Parathyroid adenoma (tissue), 2 donors: ENCODE measurements at regions not wholly inside any gene's neighbourhood (a gene's known extent, or its start where the extent isn't known, plus 50 kb on each side); places are given as distances from the start of the nearest gene placed in this dataset.

Experiments used
- H2AFZ ChIP-seq: fragments of 300-600 bp; sonication (generic); one replicate; pipeline ENCODE4 v1.7.0; 2017; ENCODE audit warnings: antibody characterized with exemption, mild to moderate bottlenecking
- H3K27ac ChIP-seq: fragments of 300-600 bp; sonication (generic); one replicate; pipeline ENCODE4 v1.7.0; 2017
- H3K27me3 ChIP-seq: fragments of 300-600 bp; sonication (generic); one replicate; pipeline ENCODE4 v1.7.0; 2017; ENCODE audit warnings: low read length; ENCODE audit not compliant: control insufficient read depth, insufficient read depth
- H3K36me3 ChIP-seq: fragments of 300-600 bp; sonication (generic); one replicate; pipeline ENCODE4 v1.7.0; 2017; ENCODE audit warnings: low read length; ENCODE audit not compliant: control insufficient read depth, insufficient read depth
- H3K4me1 ChIP-seq: fragments of 300-600 bp; sonication (generic); one replicate; pipeline ENCODE4 v1.7.0; 2017; ENCODE audit warnings: control low read depth
- H3K4me2 ChIP-seq: fragments of 300-600 bp; sonication (generic); one replicate; pipeline ENCODE4 v1.7.0; 2017; ENCODE audit warnings: low read length
- H3K4me3 ChIP-seq: fragments of 300-600 bp; sonication (generic); one replicate; pipeline ENCODE4 v1.7.0; 2017; ENCODE audit warnings: low read depth, low read length
- H3K79me2 ChIP-seq: fragments of 300-600 bp; sonication (generic); one replicate; pipeline ENCODE4 v1.7.0; 2017; ENCODE audit warnings: control low read depth
- H3K9ac ChIP-seq: fragments of 300-600 bp; sonication (generic); one replicate; pipeline ENCODE4 v1.7.0; 2017; ENCODE audit warnings: mild to moderate bottlenecking
- H3K9me3 ChIP-seq: fragments of 300-600 bp; sonication (generic); one replicate; pipeline ENCODE4 v1.7.0; 2017; ENCODE audit warnings: low read length; ENCODE audit not compliant: control insufficient read depth
- TF ChIP-seq, protein P1 (sequence below): fragments of 300-600 bp; sonication (generic); IDR thresholded peaks from one replicate; pipeline ENCODE4 v1.7.0; 2017; ENCODE audit warnings: antibody characterized with exemption, mild to moderate bottlenecking
- donor health status: primary hyperparathyroidism.

DNA sequence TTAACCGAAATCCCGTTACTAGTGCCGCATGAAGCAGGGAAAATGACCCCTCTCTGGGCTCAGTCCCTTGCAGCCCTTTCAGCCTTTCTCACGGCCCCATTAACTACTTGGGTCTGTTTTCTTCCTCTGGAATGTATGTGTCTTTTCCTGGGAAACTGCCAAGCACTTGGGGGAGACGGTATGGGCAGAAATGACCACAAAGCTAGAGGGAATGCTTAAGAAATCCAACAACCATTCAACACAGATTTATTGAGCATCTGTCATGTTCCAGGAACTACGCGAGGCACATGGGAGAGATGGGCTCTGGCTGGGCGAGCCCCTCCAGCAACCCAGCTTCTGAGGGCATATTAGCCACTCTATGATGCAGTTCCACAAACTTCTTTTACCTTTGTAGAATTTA, 462.6 kb downstream of the BUD13 start:
- H3K9ac ChIP-seq = no peak overlapping the region
- no peaks in the 10 kb centered on the region for H3K79me2 ChIP-seq
- no peak overlapping the region for H3K27ac ChIP-seq
- no peaks in the 10 kb centered on the region for H3K27me3 ChIP-seq
- no peak overlapping the region for H3K4me2 ChIP-seq
- TF ChIP-seq, protein P1, sequence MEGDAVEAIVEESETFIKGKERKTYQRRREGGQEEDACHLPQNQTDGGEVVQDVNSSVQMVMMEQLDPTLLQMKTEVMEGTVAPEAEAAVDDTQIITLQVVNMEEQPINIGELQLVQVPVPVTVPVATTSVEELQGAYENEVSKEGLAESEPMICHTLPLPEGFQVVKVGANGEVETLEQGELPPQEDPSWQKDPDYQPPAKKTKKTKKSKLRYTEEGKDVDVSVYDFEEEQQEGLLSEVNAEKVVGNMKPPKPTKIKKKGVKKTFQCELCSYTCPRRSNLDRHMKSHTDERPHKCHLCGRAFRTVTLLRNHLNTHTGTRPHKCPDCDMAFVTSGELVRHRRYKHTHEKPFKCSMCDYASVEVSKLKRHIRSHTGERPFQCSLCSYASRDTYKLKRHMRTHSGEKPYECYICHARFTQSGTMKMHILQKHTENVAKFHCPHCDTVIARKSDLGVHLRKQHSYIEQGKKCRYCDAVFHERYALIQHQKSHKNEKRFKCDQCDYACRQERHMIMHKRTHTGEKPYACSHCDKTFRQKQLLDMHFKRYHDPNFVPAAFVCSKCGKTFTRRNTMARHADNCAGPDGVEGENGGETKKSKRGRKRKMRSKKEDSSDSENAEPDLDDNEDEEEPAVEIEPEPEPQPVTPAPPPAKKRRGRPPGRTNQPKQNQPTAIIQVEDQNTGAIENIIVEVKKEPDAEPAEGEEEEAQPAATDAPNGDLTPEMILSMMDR = no peak
- H3K36me3 ChIP-seq = no peaks in the 10 kb centered on the region
- H3K4me1 ChIP-seq = no peaks in the 10 kb centered on the region
- H3K9me3 ChIP-seq = no peaks in the 10 kb centered on the region
- H2AFZ ChIP-seq = no peak overlapping the region
- no peak overlapping the region for H3K4me3 ChIP-seq

GRCh38 chr11:116309446-116309845, 463.3 kb downstream of the BUD13 start:
- H3K27me3 ChIP-seq = no peaks in the 10 kb centered on the region
- TF ChIP-seq, protein P1 = no peak
- no peak overlapping the region for H3K4me3 ChIP-seq
- H3K79me2 ChIP-seq = no peaks in the 10 kb centered on the region
- no peak overlapping the region for H3K27ac ChIP-seq
- no peaks in the 10 kb centered on the region for H3K4me1 ChIP-seq
- no peaks in the 10 kb centered on the region for H3K9me3 ChIP-seq
- H3K36me3 ChIP-seq = no peaks in the 10 kb centered on the region
- no peak overlapping the region for H2AFZ ChIP-seq
- H3K9ac ChIP-seq = no peak overlapping the region
- H3K4me2 ChIP-seq = no peak overlapping the region

DNA sequence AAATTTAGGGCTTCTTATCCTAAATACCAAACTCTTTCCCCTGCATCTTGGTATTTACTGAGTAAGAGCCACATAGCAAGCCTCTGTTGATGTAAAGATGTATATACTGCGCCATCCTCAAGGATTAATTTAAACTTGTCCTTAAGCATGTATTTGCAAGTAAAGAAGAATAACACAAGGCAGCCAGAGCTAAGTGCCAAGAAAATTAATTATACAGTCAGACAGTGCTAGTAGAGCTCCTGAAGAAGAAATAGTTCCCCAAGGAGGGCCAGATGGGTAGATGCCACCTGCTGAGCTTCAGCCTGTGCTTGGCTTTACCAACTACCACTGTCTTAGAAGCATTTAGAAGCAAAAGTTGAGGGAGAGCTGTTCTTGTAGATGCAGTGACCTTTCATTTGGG, 470.0 kb downstream of the BUD13 start:
- TF ChIP-seq, protein P1 = no peak
- Histone ChIP-seq H2AFZ (no peak overlapping the region), H3K4me2 (no peak overlapping the region), H3K4me1 (no peaks in the 10 kb centered on the region), H3K9me3 (no peaks in the 10 kb centered on the region), H3K79me2 (no peaks in the 10 kb centered on the region), H3K27me3 (no peaks in the 10 kb centered on the region), H3K27ac (no peak overlapping the region), H3K9ac (no peak overlapping the region), H3K4me3 (no peak overlapping the region), H3K36me3 (no peaks in the 10 kb centered on the region)

GRCh38 chr11:116301141-116301540, 471.6 kb downstream of the BUD13 start:
- no peaks in the 10 kb centered on the region for H3K9me3 ChIP-seq
- H3K9ac ChIP-seq = no peak overlapping the region
- H3K4me2 ChIP-seq = no peak overlapping the region
- H3K4me3 ChIP-seq = no peak overlapping the region
- TF ChIP-seq, protein P1 = no peak
- no peak overlapping the region for H2AFZ ChIP-seq
- no peaks in the 10 kb centered on the region for H3K4me1 ChIP-seq
- H3K36me3 ChIP-seq = no peaks in the 10 kb centered on the region
- H3K27ac ChIP-seq = no peak overlapping the region
- H3K27me3 ChIP-seq = no peaks in the 10 kb centered on the region
- H3K79me2 ChIP-seq = no peaks in the 10 kb centered on the region

DNA sequence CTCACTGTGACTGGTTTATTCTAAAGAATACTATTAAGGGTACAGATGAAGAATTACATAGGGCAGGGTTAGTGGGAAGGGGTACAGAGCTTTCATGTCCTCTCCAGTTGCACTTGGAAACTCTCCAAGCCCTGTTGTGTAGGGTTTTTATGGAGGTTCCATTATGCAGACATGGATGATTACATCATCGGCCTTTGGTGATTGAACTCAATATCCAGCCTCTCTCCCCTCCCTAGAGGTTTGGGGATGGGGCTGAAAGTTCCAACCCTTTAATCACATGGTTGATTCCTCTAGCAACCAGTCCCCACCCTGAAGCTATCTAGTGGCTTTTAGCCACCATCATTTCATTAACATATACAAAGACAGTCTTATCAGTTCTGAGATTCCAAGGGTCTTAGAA, 472.6 kb downstream of the BUD13 start:
- H3K27me3 ChIP-seq = no peaks in the 10 kb centered on the region
- H3K4me2 ChIP-seq = no peak overlapping the region
- no peaks in the 10 kb centered on the region for H3K79me2 ChIP-seq
- H3K9ac ChIP-seq = no peak overlapping the region
- H3K4me1 ChIP-seq = no peaks in the 10 kb centered on the region
- no peak overlapping the region for H3K27ac ChIP-seq
- no peaks in the 10 kb centered on the region for H3K9me3 ChIP-seq
- TF ChIP-seq, protein P1 = no peak
- no peak overlapping the region for H3K4me3 ChIP-seq
- no peak overlapping the region for H2AFZ ChIP-seq
- H3K36me3 ChIP-seq = no peaks in the 10 kb centered on the region
